Panc1 (cell line): ENCODE measurements at regions not wholly inside any gene's neighbourhood (a gene's known extent, or its start where the extent isn't known, plus 50 kb on each side); places are given as distances from the start of the nearest gene placed in this dataset.

Source experiments
- TF ChIP-seq, protein P1 (sequence below): fragments of 450-650 bp; IDR thresholded peaks from 2 replicates; pipeline ENCODE4 v1.5.1; 2017; ENCODE audit warnings: mild to moderate bottlenecking
- TF ChIP-seq, protein P2 (sequence below), 2 experiments: IDR thresholded peaks; 2 replicates each; pipeline ENCODE4 v1.6.1; 2011 to 2012; ENCODE audit warnings: low read depth in 2 of 2, control low read depth in 1 of 2, low read length in 1 of 2, mild to moderate bottlenecking in 1 of 2, moderate library complexity in 1 of 2; ENCODE audit not compliant: insufficient read depth in 1 of 2

- TF ChIP-seq, protein P1, sequence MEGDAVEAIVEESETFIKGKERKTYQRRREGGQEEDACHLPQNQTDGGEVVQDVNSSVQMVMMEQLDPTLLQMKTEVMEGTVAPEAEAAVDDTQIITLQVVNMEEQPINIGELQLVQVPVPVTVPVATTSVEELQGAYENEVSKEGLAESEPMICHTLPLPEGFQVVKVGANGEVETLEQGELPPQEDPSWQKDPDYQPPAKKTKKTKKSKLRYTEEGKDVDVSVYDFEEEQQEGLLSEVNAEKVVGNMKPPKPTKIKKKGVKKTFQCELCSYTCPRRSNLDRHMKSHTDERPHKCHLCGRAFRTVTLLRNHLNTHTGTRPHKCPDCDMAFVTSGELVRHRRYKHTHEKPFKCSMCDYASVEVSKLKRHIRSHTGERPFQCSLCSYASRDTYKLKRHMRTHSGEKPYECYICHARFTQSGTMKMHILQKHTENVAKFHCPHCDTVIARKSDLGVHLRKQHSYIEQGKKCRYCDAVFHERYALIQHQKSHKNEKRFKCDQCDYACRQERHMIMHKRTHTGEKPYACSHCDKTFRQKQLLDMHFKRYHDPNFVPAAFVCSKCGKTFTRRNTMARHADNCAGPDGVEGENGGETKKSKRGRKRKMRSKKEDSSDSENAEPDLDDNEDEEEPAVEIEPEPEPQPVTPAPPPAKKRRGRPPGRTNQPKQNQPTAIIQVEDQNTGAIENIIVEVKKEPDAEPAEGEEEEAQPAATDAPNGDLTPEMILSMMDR = no peak
- TF ChIP-seq, protein P2, sequence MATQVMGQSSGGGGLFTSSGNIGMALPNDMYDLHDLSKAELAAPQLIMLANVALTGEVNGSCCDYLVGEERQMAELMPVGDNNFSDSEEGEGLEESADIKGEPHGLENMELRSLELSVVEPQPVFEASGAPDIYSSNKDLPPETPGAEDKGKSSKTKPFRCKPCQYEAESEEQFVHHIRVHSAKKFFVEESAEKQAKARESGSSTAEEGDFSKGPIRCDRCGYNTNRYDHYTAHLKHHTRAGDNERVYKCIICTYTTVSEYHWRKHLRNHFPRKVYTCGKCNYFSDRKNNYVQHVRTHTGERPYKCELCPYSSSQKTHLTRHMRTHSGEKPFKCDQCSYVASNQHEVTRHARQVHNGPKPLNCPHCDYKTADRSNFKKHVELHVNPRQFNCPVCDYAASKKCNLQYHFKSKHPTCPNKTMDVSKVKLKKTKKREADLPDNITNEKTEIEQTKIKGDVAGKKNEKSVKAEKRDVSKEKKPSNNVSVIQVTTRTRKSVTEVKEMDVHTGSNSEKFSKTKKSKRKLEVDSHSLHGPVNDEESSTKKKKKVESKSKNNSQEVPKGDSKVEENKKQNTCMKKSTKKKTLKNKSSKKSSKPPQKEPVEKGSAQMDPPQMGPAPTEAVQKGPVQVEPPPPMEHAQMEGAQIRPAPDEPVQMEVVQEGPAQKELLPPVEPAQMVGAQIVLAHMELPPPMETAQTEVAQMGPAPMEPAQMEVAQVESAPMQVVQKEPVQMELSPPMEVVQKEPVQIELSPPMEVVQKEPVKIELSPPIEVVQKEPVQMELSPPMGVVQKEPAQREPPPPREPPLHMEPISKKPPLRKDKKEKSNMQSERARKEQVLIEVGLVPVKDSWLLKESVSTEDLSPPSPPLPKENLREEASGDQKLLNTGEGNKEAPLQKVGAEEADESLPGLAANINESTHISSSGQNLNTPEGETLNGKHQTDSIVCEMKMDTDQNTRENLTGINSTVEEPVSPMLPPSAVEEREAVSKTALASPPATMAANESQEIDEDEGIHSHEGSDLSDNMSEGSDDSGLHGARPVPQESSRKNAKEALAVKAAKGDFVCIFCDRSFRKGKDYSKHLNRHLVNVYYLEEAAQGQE (IDR thresholded peaks at IDR 0.05; ENCODE audit: insufficient read depth in 1 of 2, low read depth in 2 of 2, low read length in 1 of 2) = no peak
Observed at GRCh38 chr13:44207476-44207875, 166.1 kb upstream of the SERP2 start.
